Neuronal stem cell (in vitro differentiated cells): ENCODE measurements at regions not wholly inside any gene's neighbourhood (a gene's known extent, or its start where the extent isn't known, plus 50 kb on each side); places are given as distances from the start of the nearest gene placed in this dataset.
A peak's percentile ranks its signal among the peaks of the same experiment; 100 is the strongest.
"Not testable (repeated sequence)": the region's sequence is repeated elsewhere in the genome, so short reads cannot be mapped to it uniquely, and the experiment has no call there.

Experiments used
- DNase-seq: peaks from one replicate; pipeline ENCODE4 v3.0.0-alpha.2; 2013; ENCODE audit warnings: low spot score
- H2AFZ ChIP-seq: one replicate; pipeline ENCODE4 v1.6.1; 2013; ENCODE audit warnings: mild to moderate bottlenecking, low read length, inconsistent platforms
- H2AK5ac ChIP-seq: 2 replicates; pipeline ENCODE4 v1.6.1; 2013; ENCODE audit warnings: low read depth, mild to moderate bottlenecking, inconsistent platforms, low read length, moderate library complexity, mixed read lengths
- H2BK120ac ChIP-seq: 2 replicates; pipeline ENCODE4 v1.6.1; 2013; ENCODE audit warnings: low read depth, mild to moderate bottlenecking, inconsistent platforms, low read length, moderate library complexity, mixed read lengths
- H2BK12ac ChIP-seq: one replicate; pipeline ENCODE4 v1.6.1; 2013; ENCODE audit warnings: low read length, inconsistent platforms
- H2BK15ac ChIP-seq: 2 replicates; pipeline ENCODE4 v1.6.1; 2013; ENCODE audit warnings: mild to moderate bottlenecking, low read length, inconsistent platforms, mixed read lengths
- H2BK5ac ChIP-seq: one replicate; pipeline ENCODE4 v1.6.1; 2013; ENCODE audit warnings: inconsistent platforms, mild to moderate bottlenecking, low read length, moderate library complexity
- H3K14ac ChIP-seq: one replicate; pipeline ENCODE4 v1.6.1; 2013; ENCODE audit warnings: low read length, inconsistent platforms
- H3K18ac ChIP-seq: 2 replicates; pipeline ENCODE4 v1.6.1; 2013; ENCODE audit warnings: low read length, inconsistent platforms
- H3K23ac ChIP-seq: 2 replicates; pipeline ENCODE4 v1.6.1; 2013; ENCODE audit warnings: low read depth, mild to moderate bottlenecking, mixed read lengths, low read length, inconsistent platforms; ENCODE audit not compliant: poor library complexity
- H3K27ac ChIP-seq: replicated peaks from 3 replicates; pipeline ENCODE4 v1.5.1; 2013; ENCODE audit warnings: low read length, inconsistent platforms
- H3K27me3 ChIP-seq, 3 experiments: 2 replicates each; pipeline ENCODE4 v1.6.1; 2013; ENCODE audit warnings: low read length in 3 of 3, mild to moderate bottlenecking in 2 of 3, inconsistent platforms in 1 of 3, low read depth in 1 of 3, mixed read lengths in 1 of 3, moderate library complexity in 1 of 3; ENCODE audit not compliant: control insufficient read depth in 3 of 3, insufficient read depth in 3 of 3
- H3K36me3 ChIP-seq, 2 donors: replicated peaks in 1 of 2; 2 replicates each; pipeline ENCODE4 v1.6.1; 2013; ENCODE audit warnings: low read length in 2 of 2; ENCODE audit not compliant: control insufficient read depth in 2 of 2, insufficient read depth in 2 of 2
- H3K4ac ChIP-seq: 2 replicates; pipeline ENCODE4 v1.6.1; 2013; ENCODE audit warnings: inconsistent platforms, mild to moderate bottlenecking, low read length, moderate library complexity
- H3K4me1 ChIP-seq, 2 donors: 1 replicate in 1 of 2; 2 replicates in 1 of 2; pipeline ENCODE4 v1.6.1; 2013; ENCODE audit warnings: low read length in 2 of 2, low read depth in 1 of 2; ENCODE audit not compliant: control insufficient read depth in 2 of 2, insufficient read depth in 1 of 2
- H3K4me2 ChIP-seq: one replicate; pipeline ENCODE4 v1.6.1; 2013; ENCODE audit warnings: mild to moderate bottlenecking, low read length, inconsistent platforms; ENCODE audit not compliant: insufficient read depth, poor library complexity, severe bottlenecking
- H3K4me3 ChIP-seq, 2 donors: 2 replicates each; pipeline ENCODE4 v1.5.1; 2013; ENCODE audit warnings: low read length in 2 of 2, mild to moderate bottlenecking in 2 of 2, inconsistent platforms in 1 of 2, moderate library complexity in 1 of 2
- H3K79me1 ChIP-seq: one replicate; pipeline ENCODE4 v1.6.1; 2013; ENCODE audit warnings: low read depth, mild to moderate bottlenecking, inconsistent platforms, low read length, moderate library complexity
- H3K9ac ChIP-seq: one replicate; pipeline ENCODE4 v1.6.1; 2013; ENCODE audit warnings: mild to moderate bottlenecking, low read depth, low read length, inconsistent platforms; ENCODE audit not compliant: poor library complexity
- H3K9me3 ChIP-seq, 2 donors: replicated peaks in 1 of 2; 2 replicates each; pipeline versions ENCODE3 to v1.6.1; 2013; ENCODE audit warnings: low read length in 2 of 2, mild to moderate bottlenecking in 2 of 2, inconsistent platforms in 1 of 2, low read depth in 1 of 2, mixed read lengths in 1 of 2, moderate library complexity in 1 of 2; ENCODE audit not compliant: control insufficient read depth in 2 of 2, insufficient read depth in 1 of 2
- H4K8ac ChIP-seq: one replicate; pipeline ENCODE4 v1.6.1; 2013; ENCODE audit warnings: low read depth, mild to moderate bottlenecking, inconsistent platforms, low read length, moderate library complexity
- H4K91ac ChIP-seq: one replicate; pipeline ENCODE4 v1.6.1; 2013; ENCODE audit warnings: low read length, low read depth, mild to moderate bottlenecking, inconsistent platforms; ENCODE audit not compliant: poor library complexity
- WGBS, 2 donors: extraction: QIAGEN DNeasy Blood & Tissue Kit; methylation state at CpG; one replicate each; pipeline ENCODE4 v1.1.7; 2013; ENCODE audit warnings: missing lambda C conversion rate in 2 of 2, mixed read lengths in 1 of 2; ENCODE audit not compliant: insufficient read length in 2 of 2, insufficient replicate concordance in 1 of 2; ENCODE audit errors: extremely low coverage in 2 of 2; 5-methylcytosine and 5-hydroxymethylcytosine counted together

DNA sequence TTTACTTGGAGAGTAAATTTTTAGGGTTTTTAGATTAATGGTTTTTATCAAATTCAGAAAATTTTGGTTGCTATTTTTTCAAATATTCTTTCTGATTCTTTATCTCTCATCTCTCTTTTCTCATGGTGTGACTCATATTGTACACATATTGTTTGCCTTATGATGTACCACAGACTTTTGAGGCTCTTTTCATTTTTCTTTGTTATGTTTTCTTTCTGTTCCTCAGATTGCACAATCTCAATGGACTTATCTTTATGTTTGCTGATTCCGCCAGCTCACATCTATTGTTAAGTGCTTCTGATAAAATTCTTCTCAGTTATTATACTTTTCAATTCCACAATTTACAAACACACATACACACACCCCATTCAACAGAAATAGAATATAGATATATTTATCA is 168.2 kb upstream of the IGFBP3 start:
- Histone ChIP-seq H2BK120ac (no peak overlapping the region), H3K4me2 (no peak overlapping the region), H2BK15ac (no peak overlapping the region), H3K18ac (no peak overlapping the region), H3K4me1 (peaks cover 7 to 8% of the 10 kb centered on the region in 2 donors), H4K91ac (no peak overlapping the region), H3K14ac (no peak overlapping the region), H3K79me1 (no peaks in the 10 kb centered on the region), H3K27me3 (no peaks in the 10 kb centered on the region), H3K9ac (no peak overlapping the region), H3K36me3 (no peaks in the 10 kb centered on the region), H2AK5ac (no peak overlapping the region), H3K27ac (no peak overlapping the region), H2BK5ac (no peak overlapping the region), H3K4me3 (no peak overlapping the region), H2BK12ac (no peak overlapping the region), H4K8ac (no peak overlapping the region), H3K9me3 (no peaks in the 10 kb centered on the region), H3K4ac (no peak overlapping the region), H2AFZ (peak overlapping the region; percentile 75), H3K23ac (no peak overlapping the region)
- DNase-seq, result no peak
- WGBS, 2 donors, result no CpG with 5 or more reads among the region's 1 CpG

DNA sequence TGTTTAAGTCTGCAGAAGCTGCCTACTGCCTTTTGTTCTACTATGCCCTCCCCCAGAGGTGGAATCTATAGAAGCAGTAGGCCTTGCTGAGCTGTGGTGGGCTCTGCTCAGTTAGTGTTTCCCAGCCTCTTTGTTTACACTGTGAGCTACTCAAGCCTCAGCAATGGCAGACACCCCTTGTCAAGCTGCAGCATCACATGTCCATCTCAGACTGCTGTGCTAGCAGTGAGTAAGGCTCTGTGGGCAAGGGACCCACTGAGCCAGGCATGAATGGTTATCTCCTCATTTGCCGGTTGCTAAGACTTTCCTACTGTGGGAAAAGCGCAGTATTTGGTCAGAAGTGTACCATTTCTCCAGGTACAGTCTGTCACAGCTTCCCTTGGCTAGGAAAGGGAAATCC is 167.4 kb upstream of the IGFBP3 start:
- H2BK120ac ChIP-seq, H3K27me3 ChIP-seq, H2BK5ac ChIP-seq, H3K79me1 ChIP-seq, H3K9ac ChIP-seq, H2BK15ac ChIP-seq, H3K4me1 ChIP-seq, H3K23ac ChIP-seq, H3K36me3 ChIP-seq, H3K14ac ChIP-seq, H4K8ac ChIP-seq, H3K18ac ChIP-seq, H3K4ac ChIP-seq, H2BK12ac ChIP-seq, H3K4me2 ChIP-seq, H3K9me3 ChIP-seq, H4K91ac ChIP-seq, H3K4me3 ChIP-seq, H2AK5ac ChIP-seq: not testable (repeated sequence)
- Histone ChIP-seq H3K27ac (peak overlapping the region; percentile 73), H2AFZ (peak overlapping the region; percentile 75)
- DNase-seq, result peak; percentile 5
- WGBS, 2 donors, result no CpG with 5 or more reads among the region's 2 CpGs

DNA sequence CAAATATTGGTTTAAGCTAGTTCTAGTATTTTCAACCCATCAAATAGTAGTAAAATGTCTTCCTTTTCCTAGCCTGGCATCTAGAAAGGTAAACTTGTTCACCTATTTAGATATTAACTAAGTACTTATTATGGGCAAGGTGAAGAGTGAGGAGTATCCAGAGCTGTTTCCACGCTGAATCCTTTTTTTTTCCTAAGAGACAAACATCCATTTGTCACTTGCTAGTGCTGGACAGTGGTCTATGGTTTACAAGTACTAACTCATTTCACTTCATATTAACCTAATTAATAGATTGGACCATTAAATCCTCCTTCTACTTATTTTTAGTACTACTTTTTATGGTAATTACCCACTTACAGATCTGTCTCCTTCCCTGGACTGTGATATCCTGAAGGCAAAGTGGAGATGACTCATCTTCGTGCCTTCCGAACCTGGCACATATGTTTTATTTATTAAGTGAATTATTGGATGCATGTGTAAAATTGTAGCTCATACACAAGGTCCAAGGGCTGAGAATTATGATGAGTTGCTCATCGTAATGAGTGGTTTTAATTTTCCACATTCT is 159.6 kb upstream of the IGFBP3 start:
- Histone ChIP-seq H2BK5ac (no peak overlapping the region), H3K4me1 (no peaks in the 10 kb centered on the region), H3K36me3 (no peaks in the 10 kb centered on the region), H2AK5ac (no peak overlapping the region), H3K79me1 (no peaks in the 10 kb centered on the region), H2AFZ (no peak overlapping the region), H3K4me2 (no peak overlapping the region), H3K23ac (no peak overlapping the region), H3K4me3 (no peak overlapping the region), H3K14ac (no peak overlapping the region), H2BK12ac (no peak overlapping the region), H3K27me3 (no peaks in the 10 kb centered on the region), H3K9ac (no peak overlapping the region), H2BK15ac (no peak overlapping the region), H3K9me3 (no peaks in the 10 kb centered on the region), H2BK120ac (no peak overlapping the region), H3K18ac (no peak overlapping the region), H4K8ac (no peak overlapping the region), H3K4ac (no peak overlapping the region), H4K91ac (no peak overlapping the region), H3K27ac (no peak overlapping the region)
- WGBS, 2 donors, result no CpG with 5 or more reads among the region's 4 CpGs
- no peak for DNase-seq

DNA sequence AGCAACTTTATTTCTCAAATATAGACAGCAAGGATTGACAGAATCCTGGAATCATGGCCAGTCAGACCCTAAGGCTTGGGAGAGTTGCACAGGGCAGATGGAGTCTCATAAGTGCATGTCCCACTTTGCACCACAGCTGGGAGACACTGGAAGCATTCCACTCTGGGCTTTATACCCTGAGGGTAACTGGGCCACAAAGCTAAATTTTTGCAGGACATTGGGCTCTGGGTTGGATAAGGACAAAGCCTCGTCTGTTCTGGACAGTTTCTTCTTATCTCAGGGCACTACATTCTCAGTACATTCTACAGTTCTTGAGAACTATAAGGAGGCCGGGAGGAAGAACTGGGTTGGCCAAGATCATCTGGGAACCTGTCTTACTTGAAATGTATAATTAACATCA is 158.3 kb upstream of the IGFBP3 start:
- no peak overlapping the region for H2AFZ ChIP-seq
- H3K79me1 ChIP-seq, result no peaks in the 10 kb centered on the region
- no peak overlapping the region for H2BK5ac ChIP-seq
- H3K23ac ChIP-seq, result no peak overlapping the region
- H3K27me3 ChIP-seq, result no peaks in the 10 kb centered on the region
- no peak overlapping the region for H3K9ac ChIP-seq
- H3K4me3 ChIP-seq, result no peak overlapping the region
- no peaks in the 10 kb centered on the region for H3K9me3 ChIP-seq
- no peak overlapping the region for H2AK5ac ChIP-seq
- no peak overlapping the region for H4K8ac ChIP-seq
- H3K27ac ChIP-seq, result no peak overlapping the region
- H4K91ac ChIP-seq, result no peak overlapping the region
- H3K4me1 ChIP-seq, result peaks cover 3% of the 10 kb centered on the region in 2 donors
- no peak overlapping the region for H2BK15ac ChIP-seq
- WGBS, 2 donors, result no CpG with 5 or more reads among the region's 2 CpGs
- no peak overlapping the region for H3K14ac ChIP-seq
- H2BK12ac ChIP-seq, result no peak overlapping the region
- no peak overlapping the region for H3K4ac ChIP-seq
- no peak overlapping the region for H2BK120ac ChIP-seq
- H3K36me3 ChIP-seq, result no peaks in the 10 kb centered on the region
- H3K18ac ChIP-seq, result no peak overlapping the region
- no peak for DNase-seq
- H3K4me2 ChIP-seq, result no peak overlapping the region
